ENCODE measurements at regions not wholly inside any gene's neighbourhood (a gene's known extent, or its start where the extent isn't known, plus 50 kb on each side); places are given as distances from the start of the nearest gene placed in this dataset.

- TF ChIP-seq CTCF (conservative IDR thresholded peaks at IDR 0.05 in 1 of 2, IDR thresholded peaks at IDR 0.05 in 1 of 2; ENCODE audit: extremely low read depth in 1 of 2, insufficient read depth in 1 of 2, low read depth in 1 of 2, low read length in 2 of 2) (no peak), EZH2 (IDR thresholded peaks at IDR 0.05; ENCODE audit: borderline replicate concordance, low read length) (no peak)
Measured at GRCh38 chrX:128365492-128365891, 313.3 kb upstream of the ACTRT1 start.
